Tibial artery (tissue), 4 donors: ENCODE measurements at regions not wholly inside any gene's neighbourhood (a gene's known extent, or its start where the extent isn't known, plus 50 kb on each side); places are given as distances from the start of the nearest gene placed in this dataset.
A peak's percentile ranks its signal among the peaks of the same experiment; 100 is the strongest.

Experiments
- DNase-seq, 2 donors: peaks; one replicate each; pipeline ENCODE4 v3.0.0-alpha.2; 2019
- H3K27ac ChIP-seq, 2 donors: fragments of 200-600 bp; sonication (generic) in 1 of 2; 1 replicate in 1 of 2; 2 replicates in 1 of 2; pipeline ENCODE4 v1.5.1; 2018 to 2019; ENCODE audit warnings: mild to moderate bottlenecking in 1 of 2
- H3K27me3 ChIP-seq, 2 donors: fragments of 200-600 bp; sonication (generic) in 1 of 2; one replicate each; pipeline versions ENCODE4 v1.5.1 to v1.6.0; 2016 to 2019
- H3K36me3 ChIP-seq, 3 donors: fragments of 200-600 bp; sonication (generic) in 2 of 3; one replicate each; pipeline ENCODE4 v1.5.1; 2016 to 2019; ENCODE audit warnings: mild to moderate bottlenecking in 2 of 3
- H3K4me1 ChIP-seq, 4 donors: fragments of 200-600 bp; sonication (generic) in 2 of 4; 1 replicate in 3 of 4; 2 replicates in 1 of 4; pipeline ENCODE4 v1.5.1; 2016 to 2019
- H3K4me3 ChIP-seq, 2 donors: fragments of 200-600 bp; sonication (generic) in 1 of 2; 1 replicate in 1 of 2; 2 replicates in 1 of 2; pipeline ENCODE4 v1.5.1; 2018 to 2019; ENCODE audit warnings: mild to moderate bottlenecking in 2 of 2
- H3K9me3 ChIP-seq, 3 donors: fragments of 200-600 bp; sonication (generic) in 1 of 3; one replicate each; pipeline ENCODE4 v1.5.1; 2016 to 2019
- CTCF ChIP-seq, 2 experiments: fragments of 200-600 bp in 1 of 2; fragments of 450-650 bp in 1 of 2; IDR thresholded peaks; one replicate each; pipeline ENCODE4 v1.5.1; 2017 to 2019; ENCODE audit warnings: antibody characterized with exemption in 2 of 2, mild to moderate bottlenecking in 1 of 2, moderate library complexity in 1 of 2
- intact Hi-C: fragments of 100-400 bp; cut with DNase I; formaldehyde crosslinking; loops from one replicate; pipeline ENCODE4 v1.15.0; 2023; ENCODE audit warnings: low total_unique reads

DNA sequence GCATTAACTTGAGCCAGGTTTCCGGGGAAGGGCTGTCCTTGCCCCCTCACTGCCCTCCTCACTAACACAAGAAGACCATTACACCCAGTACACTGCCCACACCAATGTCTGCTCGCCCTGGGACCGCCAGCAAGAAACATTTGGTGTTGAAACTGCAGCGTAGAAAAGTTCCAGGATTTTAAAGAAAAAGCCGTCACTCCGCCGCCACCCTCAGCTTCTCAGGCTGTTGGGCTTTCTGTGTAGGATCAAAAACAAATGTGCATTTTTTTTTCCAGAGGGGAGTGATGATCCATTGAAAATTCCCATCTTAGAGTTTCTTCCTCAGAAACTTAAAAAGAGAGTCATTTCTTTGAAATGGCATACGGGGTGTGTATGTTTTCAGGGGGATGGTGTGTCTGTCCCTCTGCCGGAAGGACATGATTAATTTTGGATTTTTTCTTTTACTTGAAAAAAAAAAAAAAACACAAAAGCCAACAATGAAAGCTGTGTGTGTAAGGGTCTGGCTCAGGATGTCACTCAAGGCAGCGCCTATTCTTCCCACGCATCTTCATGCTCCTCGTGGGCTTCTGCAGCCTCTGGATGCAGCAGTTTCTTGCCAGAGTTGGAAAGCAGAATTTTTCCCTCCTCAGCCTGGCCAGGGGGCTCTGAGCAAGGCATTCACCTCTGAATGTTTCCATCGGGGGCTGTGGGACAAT, 184.9 kb downstream of the GLI2 start:
- H3K27ac ChIP-seq, result peak overlapping the region; percentile 71 to 80
- TF ChIP-seq CTCF (IDR thresholded peaks at IDR 0.05), result no peak
- intact Hi-C loops, result loop anchor here (5.0 kb wide), 1 partner anchor 53 kb away; no protein-coding TSS in a partner anchor
- H3K4me3 ChIP-seq, result peak overlapping the region in 1 of 2 donors; percentile 17
- peaks cover 0 to 52% (median 34%) of the 10 kb centered on the region in 4 donors for H3K4me1 ChIP-seq
- no peaks in the 10 kb centered on the region for H3K9me3 ChIP-seq
- no peaks in the 10 kb centered on the region for H3K36me3 ChIP-seq
- H3K27me3 ChIP-seq, result no peaks in the 10 kb centered on the region
- DNase-seq, result no peak

DNA sequence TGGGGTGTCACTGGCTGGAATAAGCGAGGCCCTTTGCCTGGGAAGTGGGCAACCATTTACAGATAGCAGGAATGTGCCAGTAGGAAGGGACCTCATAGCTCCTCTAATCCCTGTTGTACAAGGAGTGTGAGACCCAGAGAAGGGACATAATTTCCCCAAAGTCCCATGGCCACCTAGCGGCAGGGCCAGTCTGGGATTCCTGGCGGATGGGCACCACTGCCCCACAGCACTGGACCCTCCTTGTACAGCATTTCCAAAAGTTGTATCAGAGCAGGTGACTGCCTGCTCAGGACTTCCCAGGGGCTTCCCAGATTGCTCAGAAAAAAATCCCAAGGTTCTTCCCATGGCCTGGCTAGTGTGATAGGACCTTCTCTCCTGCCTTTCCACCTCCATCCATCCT, 185.8 kb downstream of the GLI2 start:
- H3K36me3 ChIP-seq, result no peaks in the 10 kb centered on the region
- no peaks in the 10 kb centered on the region for H3K9me3 ChIP-seq
- H3K4me3 ChIP-seq, result no peak overlapping the region
- no peaks in the 10 kb centered on the region for H3K27me3 ChIP-seq
- H3K27ac ChIP-seq, result peak overlapping the region; percentile 71 to 80
- no peak for TF ChIP-seq CTCF (IDR thresholded peaks at IDR 0.05)
- H3K4me1 ChIP-seq, result peaks cover 0 to 44% (median 28%) of the 10 kb centered on the region in 4 donors
- intact Hi-C loops, result loop anchor here (5.0 kb wide), 1 partner anchor 54 kb away; no protein-coding TSS in a partner anchor
- DNase-seq, result no peak

DNA sequence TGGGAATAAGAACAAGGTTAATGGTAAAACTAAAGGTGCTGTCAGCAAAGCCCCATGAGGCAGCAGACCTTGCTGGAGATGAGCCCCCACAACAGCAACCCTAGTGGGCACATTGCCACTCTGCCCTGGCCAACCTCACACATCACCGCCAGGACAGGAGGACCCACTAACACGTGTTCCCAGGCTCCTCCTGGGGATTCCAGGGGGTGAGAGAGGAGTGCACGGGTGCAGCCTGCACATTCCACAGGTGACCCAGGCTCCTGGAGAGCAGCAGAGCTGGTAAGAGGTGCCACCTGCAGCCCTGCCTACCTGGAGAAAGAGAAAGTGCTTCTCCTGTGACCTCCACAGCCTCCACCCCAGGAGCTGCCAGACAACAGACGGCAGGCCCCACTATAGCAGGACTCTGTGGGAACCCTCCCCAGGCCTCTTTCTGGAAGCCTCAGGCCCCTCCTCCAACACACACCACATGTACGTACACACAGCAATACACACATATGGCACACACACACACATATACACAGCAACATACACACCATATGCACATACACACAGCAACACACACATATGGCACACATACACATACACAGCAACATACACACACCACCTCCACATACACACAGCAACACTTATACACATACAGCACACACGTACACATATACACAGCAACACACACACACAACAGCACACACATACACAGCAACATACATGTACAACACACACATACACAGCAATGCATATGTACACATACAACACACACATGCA, 187.1 kb downstream of the GLI2 start:
- H3K4me1 ChIP-seq, result peaks cover 0 to 37% (median 26%) of the 10 kb centered on the region in 4 donors
- intact Hi-C loops, result loop anchor here (5.0 kb wide), 1 partner anchor 55 kb away; no protein-coding TSS in a partner anchor
- peaks cover 0 to under 1% (median 0%) of the 10 kb centered on the region in 3 donors for H3K36me3 ChIP-seq
- H3K27me3 ChIP-seq, result no peaks in the 10 kb centered on the region
- H3K4me3 ChIP-seq, result no peak overlapping the region
- no peak for TF ChIP-seq CTCF (IDR thresholded peaks at IDR 0.05)
- peak overlapping the region in 1 of 2 donors; percentile 71 for H3K27ac ChIP-seq
- H3K9me3 ChIP-seq, result no peaks in the 10 kb centered on the region
- no peak for DNase-seq

- no peak for DNase-seq
- H3K27ac ChIP-seq, result no peak overlapping the region
- no peaks in the 10 kb centered on the region for H3K27me3 ChIP-seq
- H3K36me3 ChIP-seq, result peaks cover 0 to 7% (median 0%) of the 10 kb centered on the region in 3 donors
- no peak for TF ChIP-seq CTCF (IDR thresholded peaks at IDR 0.05)
- peaks cover 0 to 34% (median 25%) of the 10 kb centered on the region in 4 donors for H3K4me1 ChIP-seq
- intact Hi-C loops, result loop anchor here (5.0 kb wide), 1 partner anchor 56 kb away; no protein-coding TSS in a partner anchor
- no peak overlapping the region for H3K4me3 ChIP-seq
- H3K9me3 ChIP-seq, result no peaks in the 10 kb centered on the region
Measured at GRCh38 chr2:120923426-120923825, 187.8 kb downstream of the GLI2 start.

DNA sequence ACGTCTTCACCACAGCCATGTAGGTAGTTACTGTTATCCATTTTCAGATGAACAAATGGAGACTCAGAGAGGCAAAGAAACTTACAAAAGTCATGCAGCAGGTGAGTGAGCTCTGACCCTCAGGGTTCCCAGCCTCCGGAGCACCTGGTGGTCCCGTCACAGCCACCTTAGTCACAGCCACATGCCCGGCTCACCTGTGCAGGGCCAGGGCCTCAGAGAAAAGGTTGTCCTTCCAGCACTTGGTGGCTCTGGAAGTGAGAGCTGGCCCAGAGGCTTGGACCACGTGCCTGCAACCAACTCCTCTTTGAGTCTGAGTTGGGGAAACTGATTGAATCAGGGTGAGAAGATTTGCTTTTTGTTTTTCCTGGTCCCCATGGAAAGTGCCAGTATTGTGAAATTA, 189.3 kb downstream of the GLI2 start:
- peaks cover 0 to 14% (median 0%) of the 10 kb centered on the region in 3 donors for H3K36me3 ChIP-seq
- no peak for TF ChIP-seq CTCF (IDR thresholded peaks at IDR 0.05)
- no peaks in the 10 kb centered on the region for H3K27me3 ChIP-seq
- intact Hi-C loops, result loop anchor here (5.0 kb wide), 1 partner anchor 58 kb away; no protein-coding TSS in a partner anchor
- H3K27ac ChIP-seq, result no peak overlapping the region
- no peak for DNase-seq
- no peaks in the 10 kb centered on the region for H3K9me3 ChIP-seq
- H3K4me1 ChIP-seq, result peaks cover 0 to 22% (median 16%) of the 10 kb centered on the region in 4 donors
- no peak overlapping the region for H3K4me3 ChIP-seq
